C4-2B (cell line): ENCODE measurements at regions not wholly inside any gene's neighbourhood (a gene's known extent, or its start where the extent isn't known, plus 50 kb on each side); places are given as distances from the start of the nearest gene placed in this dataset.

Source experiments
- H3K27ac ChIP-seq: fragments of 450-650 bp; 2 replicates; pipeline ENCODE4 v1.5.1; 2017
- CTCF ChIP-seq: fragments of 450-650 bp; conservative IDR thresholded peaks from 2 replicates; pipeline ENCODE4 v1.5.1; 2017; ENCODE audit warnings: mild to moderate bottlenecking
- ZFX ChIP-seq: fragments of 450-650 bp; IDR thresholded peaks from 2 replicates; pipeline ENCODE4 v1.6.1; 2017

DNA sequence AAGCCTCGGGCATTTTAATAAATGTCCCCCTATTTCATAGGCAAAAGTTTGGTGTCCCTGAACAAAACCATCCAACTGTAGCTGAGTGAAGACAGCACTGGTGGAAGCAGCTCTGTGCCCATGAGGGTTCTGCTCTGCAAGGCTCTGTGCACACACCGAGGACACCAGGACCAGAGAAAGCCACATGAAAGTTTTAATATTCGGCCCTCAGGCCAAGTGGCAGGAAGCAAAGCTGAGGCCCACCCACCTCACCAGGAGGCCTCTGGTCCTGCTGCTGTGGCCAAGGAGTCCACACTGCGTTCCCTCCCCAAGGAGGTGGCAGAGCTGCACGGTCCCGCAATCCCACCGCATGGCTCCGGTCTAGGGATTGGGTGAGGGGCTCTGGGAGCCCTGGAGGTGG, 62.6 kb upstream of the RPS6KA2 start:
- no peak for TF ChIP-seq ZFX
- TF ChIP-seq CTCF = no peak
- no peak overlapping the region for H3K27ac ChIP-seq

DNA sequence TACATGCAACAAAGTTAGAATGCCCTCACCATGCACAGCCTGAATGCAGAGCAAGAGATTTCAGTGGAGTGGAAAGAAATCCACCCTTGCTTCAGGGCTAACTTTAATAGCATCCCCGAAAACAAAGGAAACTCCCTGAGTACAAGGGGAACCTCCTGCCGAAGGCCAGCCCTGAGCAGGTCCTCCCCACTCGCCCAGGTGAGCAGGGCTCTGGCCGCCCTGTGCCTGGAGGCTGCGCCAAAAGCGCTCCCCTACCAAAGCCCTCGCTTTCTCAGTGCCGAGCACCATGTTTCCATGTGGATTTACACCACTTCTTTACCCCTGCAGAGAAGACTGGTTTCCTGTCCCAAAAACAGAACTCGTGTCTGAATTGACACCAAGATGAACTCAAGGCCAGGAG, 61.9 kb upstream of the RPS6KA2 start:
- no peak for TF ChIP-seq CTCF
- no peak for TF ChIP-seq ZFX
- no peak overlapping the region for H3K27ac ChIP-seq

- TF ChIP-seq ZFX (no peak), CTCF (no peak)
- no peak overlapping the region for H3K27ac ChIP-seq
Observed at GRCh38 chr6:166687879-166688205, 60.8 kb upstream of the RPS6KA2 start.

DNA sequence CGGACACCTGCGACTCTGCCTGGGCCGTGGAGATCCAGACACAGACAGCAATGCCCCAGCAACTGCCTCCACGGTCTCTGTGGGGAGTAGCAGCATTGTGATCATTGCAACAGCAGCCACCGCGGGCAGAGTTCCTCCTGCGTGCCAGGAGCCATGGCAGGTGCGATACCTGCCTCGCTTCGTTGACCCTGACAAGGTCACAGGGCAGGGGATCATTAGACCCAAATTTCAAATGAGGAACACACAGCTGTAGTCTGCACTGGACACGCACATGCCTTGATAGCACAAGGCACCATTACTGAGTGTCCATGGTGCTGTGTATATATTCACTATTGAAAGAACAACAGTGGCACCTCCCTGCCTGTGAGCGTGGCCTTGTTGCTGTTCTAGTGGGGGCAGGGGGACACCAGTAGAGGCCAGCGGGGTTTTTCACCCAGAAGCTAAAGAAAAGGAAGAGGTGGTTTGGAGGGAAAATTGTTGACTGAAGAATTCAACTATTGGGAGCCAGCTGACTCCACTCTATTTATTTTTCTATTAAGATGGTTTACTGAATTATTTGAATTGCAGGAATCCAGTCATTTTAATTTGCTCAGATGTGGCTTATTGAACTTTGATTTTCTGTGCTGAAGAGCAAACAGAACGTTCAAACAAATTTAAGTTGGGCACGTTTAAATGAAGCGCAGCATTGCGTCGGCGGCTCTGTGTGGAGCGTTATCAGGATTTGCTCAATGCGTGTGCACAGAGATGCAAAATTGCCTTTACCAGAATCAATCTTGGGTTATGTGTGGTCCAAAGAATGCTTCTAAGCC, 60.2 kb upstream of the RPS6KA2 start:
- no peak overlapping the region for H3K27ac ChIP-seq
- TF ChIP-seq ZFX = no peak
- no peak for TF ChIP-seq CTCF

GRCh38 chr6:166686317-166686716, 59.3 kb upstream of the RPS6KA2 start:
- H3K27ac ChIP-seq = no peak overlapping the region
- TF ChIP-seq ZFX = no peak

DNA sequence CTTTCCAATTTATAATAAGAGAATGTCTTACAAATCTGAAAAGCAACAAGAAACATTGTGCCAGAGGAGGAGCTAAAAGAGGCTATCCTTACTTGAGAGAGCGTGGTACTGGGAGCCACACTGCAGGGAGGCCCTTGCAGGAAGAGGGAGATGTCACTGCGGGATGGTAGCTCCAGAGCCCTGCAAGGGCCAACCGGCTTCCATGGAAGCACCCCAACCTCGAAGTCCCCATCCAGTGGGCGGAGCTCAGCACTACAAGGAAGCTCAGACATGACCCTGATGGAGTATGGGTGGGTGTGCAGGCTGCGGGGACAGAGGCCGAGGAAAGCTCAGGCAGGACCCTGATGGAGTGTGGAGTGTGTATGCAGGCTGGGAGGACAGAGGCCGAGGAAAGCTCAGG, 57.8 kb upstream of the RPS6KA2 start:
- TF ChIP-seq CTCF = no peak
- TF ChIP-seq ZFX = no peak
- H3K27ac ChIP-seq = no peak overlapping the region

DNA sequence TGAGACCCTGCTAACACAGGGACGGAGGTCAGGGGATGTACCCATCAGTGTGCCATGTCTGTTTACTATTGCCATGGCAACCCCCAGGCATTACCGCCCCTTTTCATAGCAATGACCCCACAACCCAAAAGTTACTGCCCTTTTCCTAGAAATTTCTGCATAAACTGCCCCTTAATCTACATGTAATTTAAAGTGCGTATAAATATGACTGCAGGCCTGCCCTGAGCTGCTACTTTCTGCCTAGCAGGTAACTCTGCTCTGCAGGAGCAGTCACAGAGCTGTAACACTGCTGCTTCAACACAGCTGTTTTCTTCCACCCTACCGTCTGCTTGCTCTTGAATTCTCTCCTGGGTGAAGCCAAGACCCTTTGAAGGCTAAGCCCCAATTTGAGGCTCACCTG, 57.1 kb upstream of the RPS6KA2 start:
- TF ChIP-seq CTCF (no peak), ZFX (no peak)
- H3K27ac ChIP-seq = no peak overlapping the region

DNA sequence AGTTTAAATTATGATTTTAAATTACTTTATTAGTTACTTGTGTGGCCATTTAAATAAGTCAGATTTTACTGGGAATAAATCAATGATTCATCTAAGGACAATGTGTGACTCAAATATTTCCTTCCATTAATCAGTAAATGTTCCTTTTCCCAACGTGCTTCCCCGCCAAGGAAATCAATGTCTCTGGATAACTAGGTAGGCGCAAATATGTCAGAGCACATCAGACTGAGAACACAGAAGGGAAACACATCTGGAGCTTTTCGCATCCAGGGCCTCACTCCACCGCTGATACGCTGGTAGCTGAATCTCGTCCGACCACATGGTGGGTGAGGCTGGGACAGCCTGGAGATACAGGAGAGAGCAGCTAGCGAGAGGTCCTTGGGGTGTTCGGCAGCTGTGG, 56.4 kb upstream of the RPS6KA2 start:
- TF ChIP-seq CTCF (no peak), ZFX (no peak)
- no peak overlapping the region for H3K27ac ChIP-seq
